GM03348 (cell line): ENCODE measurements at regions not wholly inside any gene's neighbourhood (a gene's known extent, or its start where the extent isn't known, plus 50 kb on each side); places are given as distances from the start of the nearest gene placed in this dataset.

Experiments
- DNase-seq: peaks from one replicate; pipeline ENCODE4 v3.0.0; 2012; ENCODE audit warnings: low spot score

- DNase-seq = no peak
Measured at GRCh38 chr2:149651229-149651628, 63.7 kb upstream of the MMADHC start.

GRCh38 chr2:149650006-149650405 is 62.4 kb upstream of the MMADHC start:
- no peak for DNase-seq

GRCh38 chr2:149648282-149649030 is 60.9 kb upstream of the MMADHC start:
- peak; percentile 84 for DNase-seq

- DNase-seq = peak; percentile 40
Measured at GRCh38 chr2:149645391-149645790, 57.8 kb upstream of the MMADHC start.
